ENCODE measurements at regions not wholly inside any gene's neighbourhood (a gene's known extent, or its start where the extent isn't known, plus 50 kb on each side); places are given as distances from the start of the nearest gene placed in this dataset.

DNA sequence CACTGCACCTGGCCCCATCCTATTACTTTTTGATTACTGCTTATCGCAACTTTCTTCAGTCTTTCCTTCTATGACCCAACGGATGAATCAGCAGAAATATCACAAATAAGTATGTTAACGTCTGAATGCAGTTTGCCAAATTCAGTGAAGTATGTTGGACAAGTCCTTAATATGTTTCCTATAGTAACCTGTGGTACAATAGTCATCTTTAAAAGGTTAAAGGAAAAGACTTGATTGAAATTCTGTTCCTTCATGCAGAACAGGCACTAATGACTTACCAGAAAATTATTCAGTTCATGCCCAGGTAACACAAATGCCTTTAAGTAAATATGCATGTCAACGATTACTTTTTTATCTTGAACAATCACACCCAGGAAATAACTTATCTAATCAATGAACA lies 242.6 kb downstream of the KCTD12 start:
- TF ChIP-seq POLR2A (IDR thresholded peaks at IDR 0.05; ENCODE audit: extremely low read depth, insufficient read length) (no peak), MYC (IDR thresholded peaks at IDR 0.05; ENCODE audit: low read depth, low read length) (no peak)
- TF ChIP-seq, protein P1, sequence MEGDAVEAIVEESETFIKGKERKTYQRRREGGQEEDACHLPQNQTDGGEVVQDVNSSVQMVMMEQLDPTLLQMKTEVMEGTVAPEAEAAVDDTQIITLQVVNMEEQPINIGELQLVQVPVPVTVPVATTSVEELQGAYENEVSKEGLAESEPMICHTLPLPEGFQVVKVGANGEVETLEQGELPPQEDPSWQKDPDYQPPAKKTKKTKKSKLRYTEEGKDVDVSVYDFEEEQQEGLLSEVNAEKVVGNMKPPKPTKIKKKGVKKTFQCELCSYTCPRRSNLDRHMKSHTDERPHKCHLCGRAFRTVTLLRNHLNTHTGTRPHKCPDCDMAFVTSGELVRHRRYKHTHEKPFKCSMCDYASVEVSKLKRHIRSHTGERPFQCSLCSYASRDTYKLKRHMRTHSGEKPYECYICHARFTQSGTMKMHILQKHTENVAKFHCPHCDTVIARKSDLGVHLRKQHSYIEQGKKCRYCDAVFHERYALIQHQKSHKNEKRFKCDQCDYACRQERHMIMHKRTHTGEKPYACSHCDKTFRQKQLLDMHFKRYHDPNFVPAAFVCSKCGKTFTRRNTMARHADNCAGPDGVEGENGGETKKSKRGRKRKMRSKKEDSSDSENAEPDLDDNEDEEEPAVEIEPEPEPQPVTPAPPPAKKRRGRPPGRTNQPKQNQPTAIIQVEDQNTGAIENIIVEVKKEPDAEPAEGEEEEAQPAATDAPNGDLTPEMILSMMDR (IDR thresholded peaks at IDR 0.05; ENCODE audit: low read depth, low read length), result no peak
- TF ChIP-seq, protein P2, sequence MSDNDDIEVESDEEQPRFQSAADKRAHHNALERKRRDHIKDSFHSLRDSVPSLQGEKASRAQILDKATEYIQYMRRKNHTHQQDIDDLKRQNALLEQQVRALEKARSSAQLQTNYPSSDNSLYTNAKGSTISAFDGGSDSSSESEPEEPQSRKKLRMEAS (IDR thresholded peaks at IDR 0.05; ENCODE audit: low read depth, low read length), result no peak
- H3K4me3 ChIP-seq (ENCODE audit: low read depth, low read length), result no peak overlapping the region
- DNase-seq (ENCODE audit: low read depth), result no peak

DNA sequence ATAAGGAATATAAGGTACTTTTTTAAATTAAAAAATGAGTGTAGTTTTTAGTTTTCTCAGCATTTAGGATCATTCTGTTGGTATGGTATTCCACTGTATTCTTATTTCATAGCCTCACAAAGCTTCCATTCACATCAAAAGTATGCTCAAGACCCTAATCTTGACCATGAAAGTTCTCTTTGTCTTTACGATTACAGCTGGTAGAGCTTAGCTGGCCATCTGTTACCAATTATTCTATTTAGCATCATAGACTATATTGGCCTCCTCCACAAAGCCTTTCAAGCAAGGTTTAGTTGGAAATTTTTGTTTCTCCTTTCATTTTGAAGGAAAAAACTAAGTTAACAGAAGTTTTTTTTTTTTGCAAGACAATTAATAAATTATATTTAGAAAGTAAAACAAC lies 245.1 kb downstream of the KCTD12 start:
- DNase-seq (ENCODE audit: low read depth), result no peak

DNA sequence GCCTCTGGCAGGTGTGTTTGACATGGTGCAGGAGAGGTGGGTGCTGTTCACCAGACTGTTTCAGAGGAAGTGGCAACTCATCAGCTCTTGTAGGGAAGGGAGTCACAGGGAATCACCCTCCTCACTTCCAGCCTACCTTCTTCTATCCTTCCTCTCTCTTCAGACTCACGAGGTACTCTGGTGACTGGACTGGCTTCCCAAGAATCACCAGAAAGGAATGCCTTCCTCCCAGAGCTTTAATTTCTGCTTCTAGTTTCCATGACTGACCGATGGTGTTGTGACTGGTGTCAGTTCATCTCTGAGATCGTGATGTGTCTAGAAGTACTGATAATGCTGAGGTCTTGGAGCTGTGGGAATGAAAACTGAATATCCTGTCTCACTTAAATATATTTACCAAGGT lies 247.3 kb downstream of the KCTD12 start:
- no peak overlapping the region for H3K4me3 ChIP-seq (ENCODE audit: low read depth, low read length)
- no peak for DNase-seq (ENCODE audit: low read depth)
- no peak for TF ChIP-seq MYC (IDR thresholded peaks at IDR 0.05; ENCODE audit: low read depth, low read length)
- no peak for TF ChIP-seq POLR2A (IDR thresholded peaks at IDR 0.05; ENCODE audit: extremely low read depth, insufficient read length)
- TF ChIP-seq, protein P2 (IDR thresholded peaks at IDR 0.05; ENCODE audit: low read depth, low read length), result no peak
- TF ChIP-seq, protein P1 (IDR thresholded peaks at IDR 0.05; ENCODE audit: low read depth, low read length), result no peak

More for the DNA sequence above, 245.1 kb downstream of the KCTD12 start:
- no peak for TF ChIP-seq POLR2A (IDR thresholded peaks at IDR 0.05; ENCODE audit: extremely low read depth, insufficient read length)
- no peak for TF ChIP-seq MYC (IDR thresholded peaks at IDR 0.05; ENCODE audit: low read depth, low read length)
- TF ChIP-seq, protein P2 (IDR thresholded peaks at IDR 0.05; ENCODE audit: low read depth, low read length), result no peak
- TF ChIP-seq, protein P1 (IDR thresholded peaks at IDR 0.05; ENCODE audit: low read depth, low read length), result no peak
- no peak overlapping the region for H3K4me3 ChIP-seq (ENCODE audit: low read depth, low read length)

DNA sequence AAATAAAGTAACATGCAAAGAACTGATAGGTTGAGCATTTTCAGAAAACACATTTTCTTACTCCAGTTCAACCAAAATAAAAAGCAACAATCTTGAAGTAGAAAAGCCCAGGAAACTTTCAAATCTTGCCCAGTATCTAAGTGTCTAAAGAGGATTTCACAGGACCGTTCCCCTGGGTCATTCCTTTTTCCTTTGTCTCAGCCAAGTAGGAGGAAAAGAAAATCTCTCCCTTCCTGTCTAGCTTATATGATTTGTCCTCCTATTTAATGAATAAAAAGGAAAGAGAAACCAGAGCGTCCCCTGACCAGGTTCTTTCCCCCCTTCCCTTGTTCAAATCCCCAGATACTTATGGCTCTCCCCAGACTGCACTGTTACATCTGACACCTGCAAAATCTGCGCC lies 248.0 kb downstream of the KCTD12 start:
- no peak for DNase-seq (ENCODE audit: low read depth)
- TF ChIP-seq, protein P1 (IDR thresholded peaks at IDR 0.05; ENCODE audit: low read depth, low read length), result no peak
- no peak for TF ChIP-seq MYC (IDR thresholded peaks at IDR 0.05; ENCODE audit: low read depth, low read length)
- TF ChIP-seq, protein P2 (IDR thresholded peaks at IDR 0.05; ENCODE audit: low read depth, low read length), result no peak
- TF ChIP-seq POLR2A (IDR thresholded peaks at IDR 0.05; ENCODE audit: extremely low read depth, insufficient read length), result no peak
- no peak overlapping the region for H3K4me3 ChIP-seq (ENCODE audit: low read depth, low read length)

DNA sequence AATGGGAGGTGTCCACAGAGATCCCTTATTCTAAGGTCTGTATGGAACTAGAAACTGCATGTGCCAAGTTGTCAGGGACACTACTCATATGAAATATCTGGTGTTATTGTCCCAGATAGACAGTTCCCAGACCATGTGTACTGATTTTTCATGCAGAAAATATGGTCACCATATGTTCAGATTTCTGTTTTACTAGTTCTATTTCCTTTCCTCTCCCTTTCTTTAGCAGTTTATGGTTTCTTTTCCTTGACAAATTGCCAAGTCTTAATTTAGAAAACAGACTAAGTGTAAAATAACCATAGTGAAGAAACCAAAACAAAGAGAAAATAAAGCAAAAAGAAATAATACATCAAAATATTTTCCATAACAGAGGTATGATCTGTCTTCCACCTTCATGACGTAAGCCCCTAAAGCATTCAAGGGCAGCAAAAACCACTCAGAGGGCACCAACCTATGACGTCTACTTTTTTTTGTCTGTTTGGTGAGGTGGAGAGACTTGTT lies 248.5 kb downstream of the KCTD12 start:
- DNase-seq (ENCODE audit: low read depth), result no peak
- TF ChIP-seq, protein P2 (IDR thresholded peaks at IDR 0.05; ENCODE audit: low read depth, low read length), result no peak
- TF ChIP-seq, protein P1 (IDR thresholded peaks at IDR 0.05; ENCODE audit: low read depth, low read length), result no peak
- no peak for TF ChIP-seq MYC (IDR thresholded peaks at IDR 0.05; ENCODE audit: low read depth, low read length)
- no peak for TF ChIP-seq POLR2A (IDR thresholded peaks at IDR 0.05; ENCODE audit: extremely low read depth, insufficient read length)
- no peak overlapping the region for H3K4me3 ChIP-seq (ENCODE audit: low read depth, low read length)
